Thyroid gland (tissue), 4 donors: ENCODE measurements at regions not wholly inside any gene's neighbourhood (a gene's known extent, or its start where the extent isn't known, plus 50 kb on each side); places are given as distances from the start of the nearest gene placed in this dataset.

Experiments used
- CTCF ChIP-seq, 6 experiments: fragments of 200-600 bp in 3 of 6; fragments of 450-650 bp in 3 of 6; sonication (generic) in 3 of 6; IDR thresholded peaks; one replicate each; pipeline ENCODE4 v1.5.1; 2016 to 2019; ENCODE audit warnings: antibody characterized with exemption in 6 of 6, mild to moderate bottlenecking in 2 of 6, inconsistent platforms in 1 of 6, moderate library complexity in 1 of 6
- POLR2A ChIP-seq, 2 donors: fragments of 450-650 bp; IDR thresholded peaks; one replicate each; pipeline ENCODE4 v1.6.1; 2017; ENCODE audit warnings: antibody characterized with exemption in 2 of 2, mild to moderate bottlenecking in 2 of 2, moderate library complexity in 1 of 2

- TF ChIP-seq CTCF (IDR thresholded peaks at IDR 0.05) (no peak), POLR2A (IDR thresholded peaks at IDR 0.05) (no peak)
Observed at GRCh38 chrX:9091258-9091657, 57.3 kb upstream of the FAM9B start.
